H1 (cell line): ENCODE measurements at regions not wholly inside any gene's neighbourhood (a gene's known extent, or its start where the extent isn't known, plus 50 kb on each side); places are given as distances from the start of the nearest gene placed in this dataset.

Experiments used
- CTCF ChIA-PET: fragments of 300-600 bp; sonication (Branson Sonifier 250); formaldehyde crosslinking; loops from one replicate; lab custom pipeline; 2021; ENCODE audit not compliant: partially characterized antibody; lab: Charles Lee
- POLR2A ChIA-PET: fragments of 300-600 bp; sonication (Branson Sonifier 250); formaldehyde crosslinking; loops from one replicate; lab custom pipeline; 2021; ENCODE audit warnings: inconsistent platforms; ENCODE audit not compliant: partially characterized antibody; lab: Charles Lee
- DNase-seq, 2 experiments: peaks; one replicate each; pipeline versions ENCODE4 v3.0.0 to v3.0.0-alpha.2; 2010 to 2022; ENCODE audit warnings: low spot score in 2 of 2, low read depth in 1 of 2, mixed read lengths in 1 of 2
- FAIRE-seq: peaks from 2 replicates; lab custom pipeline; 2011; peaks lifted over from hg19 to GRCh38; lab: Jason Lieb, UNC
- H2AFZ ChIP-seq: 2 replicates; pipeline ENCODE4 v1.8.1; 2012; ENCODE audit warnings: low read length, inconsistent platforms
- H2AK5ac ChIP-seq: 2 replicates; pipeline ENCODE4 v1.6.1; 2013; ENCODE audit warnings: low read depth, low read length
- H2BK120ac ChIP-seq: replicated peaks from 2 replicates; pipeline ENCODE3; 2013; ENCODE audit warnings: low read depth, low read length, inconsistent platforms
- H2BK12ac ChIP-seq: 2 replicates; pipeline ENCODE4 v1.6.1; 2013; ENCODE audit warnings: low read depth, low read length
- H2BK15ac ChIP-seq: 2 replicates; pipeline ENCODE4 v1.6.1; 2013; ENCODE audit warnings: low read length
- H2BK20ac ChIP-seq: 2 replicates; pipeline ENCODE4 v1.6.1; 2013; ENCODE audit warnings: low read length
- H2BK5ac ChIP-seq: 2 replicates; pipeline ENCODE4 v1.6.1; 2013; ENCODE audit warnings: low read depth, low read length
- H3K14ac ChIP-seq: 2 replicates; pipeline ENCODE4 v1.6.1; 2013; ENCODE audit warnings: inconsistent platforms; ENCODE audit not compliant: insufficient read length
- H3K18ac ChIP-seq: 2 replicates; pipeline ENCODE4 v1.6.1; 2013; ENCODE audit warnings: low read length; ENCODE audit errors: extremely low read depth
- H3K23ac ChIP-seq: 2 replicates; pipeline ENCODE4 v1.6.1; 2013; ENCODE audit warnings: inconsistent platforms; ENCODE audit not compliant: insufficient read length
- H3K23me2 ChIP-seq: 2 replicates; pipeline ENCODE4 v1.6.1; 2013; ENCODE audit warnings: low read depth, low read length
- H3K27ac ChIP-seq: 2 replicates; pipeline ENCODE4 v1.6.1; 2011; ENCODE audit warnings: low read depth, low read length, inconsistent platforms
- H3K27me3 ChIP-seq, 4 experiments: replicated peaks in 1 of 4; 1 replicate in 1 of 4; 2 replicates in 3 of 4; pipeline versions ENCODE4 v1.6.1 to v1.8.1; 2011 to 2013; ENCODE audit warnings: low read length in 3 of 4, mild to moderate bottlenecking in 3 of 4, inconsistent platforms in 2 of 4, mixed read lengths in 2 of 4, moderate library complexity in 1 of 4; ENCODE audit not compliant: control insufficient read depth in 3 of 4, insufficient read depth in 3 of 4; ENCODE audit errors: extremely low read depth in 1 of 4
- H3K36me3 ChIP-seq, 4 experiments: 2 replicates each; pipeline versions ENCODE4 v1.6.1 to v1.8.1; 2011 to 2013; ENCODE audit warnings: mild to moderate bottlenecking in 4 of 4, low read length in 3 of 4, moderate library complexity in 2 of 4, control low read depth in 1 of 4, inconsistent platforms in 1 of 4; ENCODE audit not compliant: insufficient read depth in 4 of 4, control insufficient read depth in 2 of 4
- H3K4ac ChIP-seq: replicated peaks from 2 replicates; pipeline ENCODE3; 2013; ENCODE audit warnings: low read length, low read depth, mixed read lengths, inconsistent platforms; ENCODE audit not compliant: insufficient read length
- H3K4me1 ChIP-seq, 4 experiments: replicated peaks in 1 of 4; 1 replicate in 1 of 4; 2 replicates in 3 of 4; pipeline versions ENCODE4 v1.6.1 to v1.8.1; 2011 to 2013; ENCODE audit warnings: low read length in 3 of 4, inconsistent platforms in 2 of 4, mixed read lengths in 1 of 4; ENCODE audit not compliant: insufficient read depth in 4 of 4, control insufficient read depth in 3 of 4
- H3K4me2 ChIP-seq, 2 experiments: 2 replicates each; pipeline versions ENCODE4 v1.6.1 to v1.8.1; 2011 to 2013; ENCODE audit warnings: low read depth in 2 of 2, low read length in 2 of 2, control low read depth in 1 of 2, inconsistent platforms in 1 of 2, mild to moderate bottlenecking in 1 of 2; ENCODE audit not compliant: insufficient read depth in 1 of 2
- H3K4me3 ChIP-seq, 4 experiments: fragments of 200-600, 300-600 bp in 1 of 4; sonication (generic), shearing (Covaris generic), sonication (Bioruptor Twin) in 1 of 4; 2 replicates each; pipeline versions ENCODE4 v1.5.1 to v1.8.1; 2011 to 2016; ENCODE audit warnings: low read length in 4 of 4, low read depth in 3 of 4, control low read depth in 2 of 4, inconsistent platforms in 2 of 4, mild to moderate bottlenecking in 2 of 4, mixed read lengths in 1 of 4, moderate library complexity in 1 of 4; ENCODE audit not compliant: insufficient read depth in 2 of 4; ENCODE audit errors: extremely low read depth in 1 of 4
- H3K56ac ChIP-seq: replicated peaks from 2 replicates; pipeline ENCODE3; 2013; ENCODE audit warnings: low read depth, mild to moderate bottlenecking, mixed read lengths, low read length, inconsistent platforms; ENCODE audit not compliant: insufficient read length
- H3K79me1 ChIP-seq: 2 replicates; pipeline ENCODE4 v1.6.1; 2013; ENCODE audit warnings: low read depth, low read length, control low read depth
- H3K79me2 ChIP-seq, 2 experiments: 2 replicates each; pipeline versions ENCODE4 v1.6.1 to v1.8.1; 2012 to 2013; ENCODE audit warnings: low read length in 2 of 2, mild to moderate bottlenecking in 2 of 2, inconsistent platforms in 1 of 2; ENCODE audit not compliant: insufficient read depth in 2 of 2, control insufficient read depth in 1 of 2
- H3K9ac ChIP-seq, 4 experiments: replicated peaks in 1 of 4; 1 replicate in 1 of 4; 2 replicates in 3 of 4; pipeline versions ENCODE4 v1.6.1 to v1.8.1; 2011 to 2013; ENCODE audit warnings: low read depth in 3 of 4, low read length in 3 of 4, control low read depth in 2 of 4, mild to moderate bottlenecking in 2 of 4, moderate library complexity in 2 of 4, inconsistent platforms in 1 of 4; ENCODE audit errors: extremely low read depth in 1 of 4
- H3K9me3 ChIP-seq, 2 experiments: 2 replicates each; pipeline versions ENCODE4 v1.6.1 to v1.8.1; 2012 to 2013; ENCODE audit warnings: mild to moderate bottlenecking in 2 of 2, moderate library complexity in 2 of 2, control low read depth in 1 of 2, inconsistent platforms in 1 of 2, low read depth in 1 of 2, low read length in 1 of 2, mixed read lengths in 1 of 2; ENCODE audit not compliant: insufficient read depth in 2 of 2
- H4K20me1 ChIP-seq, 2 experiments: replicated peaks in 1 of 2; 2 replicates each; pipeline versions ENCODE3 to v1.8.1; 2011 to 2013; ENCODE audit warnings: inconsistent platforms in 2 of 2, low read length in 2 of 2, mild to moderate bottlenecking in 1 of 2; ENCODE audit not compliant: insufficient read depth in 2 of 2, control insufficient read depth in 1 of 2
- H4K5ac ChIP-seq: 2 replicates; pipeline ENCODE4 v1.6.1; 2013; ENCODE audit warnings: low read length, low read depth, mixed read lengths, inconsistent platforms; ENCODE audit not compliant: insufficient read length
- H4K8ac ChIP-seq: 2 replicates; pipeline ENCODE4 v1.8.0; 2013; ENCODE audit warnings: mild to moderate bottlenecking, moderate library complexity, low read length, inconsistent platforms; ENCODE audit not compliant: insufficient read depth; ENCODE audit errors: extremely low read depth
- H4K91ac ChIP-seq: replicated peaks from 2 replicates; pipeline ENCODE3; 2013; ENCODE audit warnings: low read length, mixed read lengths, inconsistent platforms; ENCODE audit not compliant: insufficient read length
- CREB1 ChIP-seq: IDR thresholded peaks from 2 replicates; pipeline ENCODE4 v1.6.1; 2012; ENCODE audit warnings: inconsistent platforms
- EGR1 ChIP-seq: IDR thresholded peaks from 2 replicates; pipeline ENCODE4 v1.6.1; 2011; ENCODE audit warnings: low read depth, low read length, borderline replicate concordance
- GTF2F1 ChIP-seq: IDR thresholded peaks from 2 replicates; pipeline ENCODE4 v1.6.1; 2012; ENCODE audit warnings: low read depth, low read length, improper control_type of control experiment, borderline replicate concordance
- NANOG ChIP-seq: IDR thresholded peaks from 2 replicates; pipeline ENCODE4 v1.6.1; 2011; ENCODE audit warnings: low read length, low read depth, mild to moderate bottlenecking, inconsistent platforms; ENCODE audit not compliant: insufficient read depth, poor library complexity, severe bottlenecking
- RBBP5 ChIP-seq: IDR thresholded peaks from 2 replicates; pipeline ENCODE4 v1.7.1; 2012; ENCODE audit warnings: low read depth, mild to moderate bottlenecking, inconsistent platforms, low read length, moderate library complexity, borderline replicate concordance
- SIRT6 ChIP-seq: IDR thresholded peaks from one replicate; pipeline ENCODE4 v1.7.1; 2012; ENCODE audit warnings: low read length, inconsistent platforms
- SIX5 ChIP-seq: IDR thresholded peaks from 2 replicates; pipeline ENCODE4 v1.6.1; 2011; ENCODE audit warnings: mild to moderate bottlenecking, low read depth, low read length
- TAF1 ChIP-seq: IDR thresholded peaks from 2 replicates; pipeline ENCODE4 v1.6.1; 2011; ENCODE audit warnings: mild to moderate bottlenecking, low read depth, low read length
- WGBS, 2 experiments: shearing (Covaris generic) in 1 of 2; methylation state at CpG; one replicate each; pipeline versions ENCODE4 v1.1.6 to v1.1.7; 2013 to 2015; ENCODE audit warnings: low lambda C conversion rate in 2 of 2, mixed read lengths in 2 of 2, inconsistent platforms in 1 of 2, low coverage in 1 of 2, missing lambda C conversion rate in 1 of 2; ENCODE audit not compliant: insufficient replicate concordance in 2 of 2, insufficient coverage in 1 of 2, insufficient read length in 1 of 2; ENCODE audit errors: extremely low coverage in 1 of 2, missing lambda C conversion rate in 1 of 2; 5-methylcytosine and 5-hydroxymethylcytosine counted together
- TF ChIP-seq, protein P1 (sequence below): IDR thresholded peaks from 2 replicates; pipeline ENCODE4 v1.6.1; 2011; ENCODE audit warnings: low read depth, mild to moderate bottlenecking, low read length; ENCODE audit not compliant: insufficient read depth

DNA sequence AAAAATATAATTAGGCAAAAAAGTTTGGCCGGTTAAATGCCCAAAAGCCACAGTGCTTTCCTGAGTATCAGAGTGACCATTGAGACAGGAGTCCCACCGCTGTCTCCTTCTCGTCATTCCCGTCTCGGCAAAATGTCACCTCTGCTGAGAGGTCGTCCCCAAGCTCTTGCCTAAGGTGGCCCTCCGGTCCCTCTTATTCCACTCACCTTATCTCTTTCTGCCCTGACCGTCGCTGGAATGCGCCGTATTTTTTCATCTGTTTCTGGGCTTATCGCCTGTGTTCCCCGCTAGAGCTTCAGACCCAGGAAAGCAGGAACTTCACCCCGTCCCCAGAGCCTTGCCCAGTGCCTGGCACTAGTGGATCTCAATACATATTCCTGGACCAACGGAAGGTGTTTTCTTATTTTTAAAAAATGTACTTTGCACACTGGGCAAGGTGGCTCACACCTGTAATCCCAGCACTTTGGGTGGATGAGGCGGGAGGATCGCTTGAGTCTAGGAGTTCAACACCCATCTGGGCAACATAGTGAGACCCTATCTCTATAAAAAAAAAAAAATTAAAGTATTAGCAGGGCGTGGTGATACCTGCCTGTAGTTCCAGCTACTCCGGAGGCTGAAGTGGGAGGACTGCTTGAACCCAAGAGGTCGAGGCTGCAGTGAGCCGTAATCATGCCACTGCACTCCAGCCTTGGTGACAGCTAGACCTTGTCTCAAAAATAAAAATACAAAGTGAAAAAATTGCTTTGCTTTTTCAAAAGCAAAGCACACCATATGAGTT is 122.8 kb upstream of the PTPN1 start:
- H3K56ac ChIP-seq = no peak overlapping the region
- no peak overlapping the region for H3K23ac ChIP-seq
- H2AFZ ChIP-seq = no peak overlapping the region
- H2AK5ac ChIP-seq = no peak overlapping the region
- no peak overlapping the region for H2BK15ac ChIP-seq
- H3K23me2 ChIP-seq = no peaks in the 10 kb centered on the region
- H3K4me2 ChIP-seq = no peak overlapping the region
- DNase-seq (no peak), FAIRE-seq (no peak)
- H3K27me3 ChIP-seq = no peaks in the 10 kb centered on the region
- WGBS, 2 experiments = 89% methylated on average over 20 of the region's 21 CpGs; no CpG with 5 or more reads in 1 of the 2 experiments
- H3K9ac ChIP-seq = no peak overlapping the region
- no peak overlapping the region for H2BK12ac ChIP-seq
- H3K4me1 ChIP-seq = no peaks in the 10 kb centered on the region
- H3K14ac ChIP-seq = no peak overlapping the region
- no peak overlapping the region for H4K5ac ChIP-seq
- no peak overlapping the region for H3K18ac ChIP-seq
- no peaks in the 10 kb centered on the region for H3K79me2 ChIP-seq
- no peak overlapping the region for H3K27ac ChIP-seq
- no peak overlapping the region for H3K4me3 ChIP-seq
- H3K36me3 ChIP-seq = no peaks in the 10 kb centered on the region
- ChIA-PET POLR2A (no interaction called here), CTCF (interaction anchor here (1.3 kb wide), 1 partner anchor 73 kb away, joined by 4 read pairs; no protein-coding TSS in a partner anchor)
- H4K91ac ChIP-seq = no peak overlapping the region
- no peak overlapping the region for H2BK20ac ChIP-seq
- no peak overlapping the region for H3K4ac ChIP-seq
- no peaks in the 10 kb centered on the region for H3K9me3 ChIP-seq
- TF ChIP-seq GTF2F1 (no peak), CREB1 (no peak), TAF1 (no peak), EGR1 (no peak), SIX5 (no peak), NANOG (no peak), SIRT6 (no peak), RBBP5 (no peak)
- TF ChIP-seq, protein P1, sequence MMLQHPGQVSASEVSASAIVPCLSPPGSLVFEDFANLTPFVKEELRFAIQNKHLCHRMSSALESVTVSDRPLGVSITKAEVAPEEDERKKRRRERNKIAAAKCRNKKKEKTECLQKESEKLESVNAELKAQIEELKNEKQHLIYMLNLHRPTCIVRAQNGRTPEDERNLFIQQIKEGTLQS = no peak
- no peak overlapping the region for H2BK5ac ChIP-seq
- no peak overlapping the region for H2BK120ac ChIP-seq
- no peaks in the 10 kb centered on the region for H4K20me1 ChIP-seq
- H3K79me1 ChIP-seq = no peaks in the 10 kb centered on the region
- no peak overlapping the region for H4K8ac ChIP-seq
